GM21423 (cell line): ENCODE measurements at regions not wholly inside any gene's neighbourhood (a gene's known extent, or its start where the extent isn't known, plus 50 kb on each side); places are given as distances from the start of the nearest gene placed in this dataset.
"Not testable (repeated sequence)": the region's sequence is repeated elsewhere in the genome, so short reads cannot be mapped to it uniquely, and the experiment has no call there.

Experiments
- ATAC-seq: cut with Tn5 transposase; IDR thresholded peaks from one replicate; pipeline ENCODE4 v1.9.1; 2021; ENCODE audit warnings: mild to moderate bottlenecking, moderate library complexity; ENCODE audit not compliant: unreplicated experiment

GRCh38 chr20:24831232-24831631 is 117.8 kb upstream of the CST7 start:
- ATAC-seq: no peak

- no peak for ATAC-seq
Measured at GRCh38 chr20:24832518-24832917, 116.6 kb upstream of the CST7 start.

GRCh38 chr20:24833592-24833991 is 115.5 kb upstream of the CST7 start:
- no peak for ATAC-seq

- no peak for ATAC-seq
Measured at GRCh38 chr20:24834310-24834709, 114.8 kb upstream of the CST7 start.

DNA sequence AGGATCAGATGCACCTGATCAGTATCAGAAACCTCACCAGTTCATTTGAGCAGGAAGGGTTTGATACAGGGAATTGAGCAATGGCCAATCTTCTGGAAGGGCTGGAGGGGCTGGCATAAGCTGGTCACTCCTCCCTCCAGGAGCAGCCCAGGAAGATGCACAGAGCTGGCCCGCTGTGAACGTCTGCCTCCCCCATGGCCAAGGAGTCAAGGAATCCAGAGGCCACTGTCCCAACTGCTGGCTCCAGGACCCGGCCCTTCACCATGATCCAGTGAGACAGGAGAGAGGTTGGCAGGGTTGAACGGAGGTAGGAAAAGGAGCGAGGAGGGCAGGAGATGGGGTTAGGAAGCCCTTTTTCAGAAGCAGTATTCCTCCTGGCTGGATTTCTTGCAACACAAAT is 113.9 kb upstream of the CST7 start:
- ATAC-seq: no peak

- no peak for ATAC-seq
Measured at GRCh38 chr20:24836041-24836533, 113.0 kb upstream of the CST7 start.

- ATAC-seq: no peak
Measured at GRCh38 chr20:24836661-24837299, 112.3 kb upstream of the CST7 start.

DNA sequence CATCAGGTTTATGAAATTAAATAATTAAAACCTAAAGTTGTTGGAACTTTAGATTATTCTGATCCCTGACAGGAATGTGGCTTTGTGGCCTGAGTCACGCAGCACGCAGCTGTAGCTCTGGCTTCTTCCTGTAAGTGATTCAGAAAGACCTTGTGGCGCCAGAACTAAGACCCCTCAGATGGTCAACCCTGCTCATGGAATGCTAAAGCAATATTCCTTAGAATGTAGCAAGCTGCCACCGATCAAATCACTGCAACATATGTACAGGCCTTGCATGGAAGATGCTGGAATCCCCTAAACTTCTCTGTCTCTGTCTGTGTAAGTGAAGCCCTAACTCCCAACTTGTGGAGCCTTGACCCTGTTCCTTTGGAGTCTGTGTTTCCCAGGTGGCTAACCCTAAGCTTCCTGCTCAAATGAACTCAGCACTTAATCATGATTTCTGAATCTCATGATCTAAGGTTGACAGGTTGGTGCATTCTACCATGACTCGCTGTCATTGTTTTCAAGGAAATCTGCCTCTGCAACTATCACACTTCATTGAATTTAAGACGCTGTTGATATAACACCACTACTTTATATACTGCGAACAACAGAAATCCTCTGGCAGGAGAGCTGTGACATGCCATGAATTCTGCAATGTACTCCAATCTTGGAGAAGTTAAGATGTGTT is 111.2 kb upstream of the CST7 start:
- ATAC-seq: no peak

DNA sequence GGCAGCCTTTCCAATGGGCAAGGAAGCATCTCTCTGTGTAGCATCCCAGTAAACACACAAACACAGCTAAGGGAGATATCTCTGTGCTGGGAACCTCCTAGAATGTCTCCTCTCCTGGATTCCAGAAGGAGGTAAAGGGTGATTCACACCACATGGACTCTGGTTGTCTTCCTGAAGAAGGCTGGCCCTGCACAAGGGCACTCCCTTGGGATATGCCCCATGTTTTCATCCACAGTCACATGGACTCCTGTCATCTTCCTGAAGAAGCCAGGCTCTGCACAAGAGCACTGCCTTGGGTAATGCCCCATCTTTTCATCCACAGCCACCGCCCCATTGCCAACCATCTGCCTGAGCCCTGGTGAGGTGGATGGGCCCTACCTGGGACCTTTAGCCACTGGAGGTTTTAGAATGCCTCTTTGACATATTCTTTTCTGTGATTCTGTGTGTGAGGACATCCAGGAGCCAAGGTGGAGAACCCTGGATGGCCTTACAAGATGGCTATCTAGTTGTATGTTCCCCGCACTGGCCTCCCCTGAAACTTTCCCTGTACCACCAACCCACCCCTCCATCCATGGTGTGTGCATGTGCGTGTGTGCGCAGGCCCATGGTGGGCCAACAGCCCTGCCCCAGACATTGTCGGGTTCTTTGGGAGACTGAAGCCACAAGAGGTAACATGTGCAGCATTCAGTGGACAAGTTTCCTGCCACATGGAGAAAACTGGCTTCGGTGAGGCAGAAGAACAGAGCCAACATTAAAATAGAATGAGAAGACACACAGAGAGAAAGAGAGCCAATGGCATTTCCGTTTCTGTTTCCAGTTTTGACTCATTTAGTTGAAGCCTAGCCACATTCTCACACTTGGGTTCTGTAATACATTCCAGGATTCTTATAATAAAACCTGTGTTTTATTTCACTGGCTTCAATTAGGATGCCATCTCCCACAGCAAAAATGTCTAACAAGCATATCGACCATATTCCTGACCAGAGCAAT is 110.2 kb upstream of the CST7 start:
- ATAC-seq: no peak

GRCh38 chr20:24840121-24840713 is 108.9 kb upstream of the CST7 start:
- peak; percentile 20 for ATAC-seq

DNA sequence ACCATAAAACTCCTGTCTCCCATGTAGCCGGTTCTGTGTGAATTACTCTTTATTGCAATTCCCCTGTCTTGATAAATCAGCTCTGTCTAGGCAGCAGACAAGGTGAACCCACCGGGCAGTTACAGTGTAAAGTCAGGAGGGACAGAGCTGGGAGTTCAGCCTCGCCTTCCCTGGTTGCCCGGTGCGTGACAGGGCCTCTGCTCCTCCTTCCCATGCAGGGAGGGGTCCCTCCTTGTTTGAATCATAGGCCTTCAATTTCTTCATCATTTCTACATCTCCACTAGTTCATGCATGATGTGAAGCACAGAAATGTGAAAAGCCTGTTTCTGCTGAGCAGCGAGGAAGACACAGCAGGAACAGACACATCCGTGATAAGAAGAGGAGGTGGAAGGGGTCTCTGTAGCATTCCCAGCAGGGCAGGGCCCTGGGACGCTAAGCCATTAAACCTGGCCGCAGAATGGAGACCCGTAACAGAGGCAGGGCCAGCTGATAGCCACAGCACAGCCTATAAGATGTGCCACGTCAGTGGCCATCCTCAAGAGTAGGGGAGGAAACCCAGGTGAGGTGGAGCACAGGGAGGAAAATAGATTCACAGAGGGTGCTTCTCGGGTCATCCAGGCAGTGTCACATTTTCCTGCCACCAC is 106.7 kb upstream of the CST7 start:
- no peak for ATAC-seq

DNA sequence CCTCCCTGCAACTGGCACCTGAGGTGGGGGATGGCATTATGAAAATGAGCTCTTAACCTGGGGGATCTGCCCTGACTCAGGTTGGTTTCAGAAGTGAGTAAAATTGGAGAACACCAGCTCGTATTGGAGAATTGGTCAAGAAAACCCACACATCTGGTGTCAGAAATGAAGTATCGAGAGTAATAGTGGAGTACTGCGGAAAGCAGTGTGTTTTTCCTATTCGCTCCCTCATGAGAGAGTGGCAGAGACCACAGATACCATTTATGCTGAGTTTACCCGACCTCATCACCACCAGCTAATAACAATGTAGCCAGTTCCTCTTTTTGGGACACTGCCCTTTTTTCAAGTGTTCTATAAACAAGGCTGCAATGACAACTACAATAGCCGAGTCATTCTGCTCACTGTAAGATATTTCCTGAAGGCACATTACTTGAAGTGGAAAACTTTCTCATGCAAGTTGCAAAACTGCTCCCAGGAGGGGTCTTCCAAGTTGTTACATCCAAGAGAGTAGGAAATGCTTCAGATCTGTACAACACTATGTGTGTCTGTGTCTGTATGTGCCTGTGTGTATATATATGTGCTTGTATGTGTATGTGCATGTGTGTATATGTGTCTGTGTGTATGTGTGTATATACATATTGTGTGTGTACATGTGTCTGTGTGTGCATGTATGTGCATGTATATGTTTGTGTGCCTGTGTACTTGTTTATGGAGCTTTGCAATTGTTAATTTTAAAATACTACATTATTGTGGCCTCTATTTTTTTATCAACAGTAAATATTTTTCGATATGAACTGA is 106.0 kb upstream of the CST7 start:
- ATAC-seq: peak; percentile 84

- no peak for ATAC-seq
Measured at GRCh38 chr20:24850176-24850575, 98.9 kb upstream of the CST7 start.

DNA sequence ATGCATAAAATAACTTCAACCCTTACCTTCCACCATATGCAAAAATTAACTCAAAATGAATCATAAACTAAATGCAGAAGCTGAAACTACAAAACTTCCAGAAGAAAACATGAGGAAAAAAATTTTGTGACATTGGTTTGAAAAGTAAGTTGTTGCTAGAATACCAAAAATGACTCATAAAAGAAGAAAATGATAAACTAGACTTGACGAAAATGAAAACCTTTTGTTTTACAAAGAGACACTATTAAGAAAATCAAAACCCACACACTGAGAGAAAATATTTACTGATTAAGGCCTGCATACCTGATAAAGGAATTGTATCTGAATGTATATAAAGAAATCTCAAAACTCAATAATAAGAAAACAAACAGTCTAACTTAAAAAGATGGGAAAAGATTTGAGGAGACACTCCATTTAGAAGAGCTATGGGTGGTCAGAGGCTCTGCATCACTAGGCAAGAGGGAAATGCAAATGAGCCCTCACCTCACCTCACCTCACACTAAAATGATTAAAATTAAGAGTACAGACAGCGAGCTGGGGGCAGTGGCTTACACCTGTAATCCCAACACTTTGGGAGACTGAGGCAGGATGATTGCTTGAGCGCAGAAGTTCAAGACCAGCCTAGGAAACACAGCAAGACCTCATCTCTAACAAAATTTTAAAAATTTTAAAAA is 97.6 kb upstream of the CST7 start:
- no peak for ATAC-seq

GRCh38 chr20:24853916-24854315 is 95.2 kb upstream of the CST7 start:
- ATAC-seq: no peak

- no peak for ATAC-seq
Measured at GRCh38 chr20:24855848-24856247, 93.2 kb upstream of the CST7 start.

GRCh38 chr20:24858500-24858899 is 90.6 kb upstream of the CST7 start:
- ATAC-seq: not testable (repeated sequence)

GRCh38 chr20:24859539-24859938 is 89.5 kb upstream of the CST7 start:
- ATAC-seq: no peak

DNA sequence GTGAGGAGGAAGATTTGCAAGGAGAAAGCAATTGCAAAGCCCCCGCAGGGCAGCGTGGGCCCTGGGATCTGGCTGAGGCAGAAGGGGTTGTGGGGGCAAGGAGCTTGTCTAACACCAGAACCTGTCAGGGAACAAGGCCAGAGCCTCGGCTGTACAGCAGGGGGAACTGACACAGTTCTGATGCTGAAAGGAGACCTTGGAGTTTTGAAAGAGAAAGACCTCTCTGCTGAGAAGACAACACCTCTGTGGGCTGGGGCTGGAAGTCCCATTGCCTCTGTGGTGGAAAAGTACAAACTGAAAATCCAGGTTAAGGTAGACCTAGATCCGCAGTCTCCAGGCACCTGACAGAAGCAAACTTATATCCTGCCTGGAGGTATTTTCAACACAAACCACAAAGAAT is 86.9 kb upstream of the CST7 start:
- ATAC-seq: no peak
